GM21360 (cell line): ENCODE measurements at regions not wholly inside any gene's neighbourhood (a gene's known extent, or its start where the extent isn't known, plus 50 kb on each side); places are given as distances from the start of the nearest gene placed in this dataset.
"Not testable (repeated sequence)": the region's sequence is repeated elsewhere in the genome, so short reads cannot be mapped to it uniquely, and the experiment has no call there.

Experiments
- ATAC-seq: cut with Tn5 transposase; IDR thresholded peaks from one replicate; pipeline ENCODE4 v1.9.1; 2021; ENCODE audit warnings: mild to moderate bottlenecking, moderate library complexity; ENCODE audit not compliant: unreplicated experiment

DNA sequence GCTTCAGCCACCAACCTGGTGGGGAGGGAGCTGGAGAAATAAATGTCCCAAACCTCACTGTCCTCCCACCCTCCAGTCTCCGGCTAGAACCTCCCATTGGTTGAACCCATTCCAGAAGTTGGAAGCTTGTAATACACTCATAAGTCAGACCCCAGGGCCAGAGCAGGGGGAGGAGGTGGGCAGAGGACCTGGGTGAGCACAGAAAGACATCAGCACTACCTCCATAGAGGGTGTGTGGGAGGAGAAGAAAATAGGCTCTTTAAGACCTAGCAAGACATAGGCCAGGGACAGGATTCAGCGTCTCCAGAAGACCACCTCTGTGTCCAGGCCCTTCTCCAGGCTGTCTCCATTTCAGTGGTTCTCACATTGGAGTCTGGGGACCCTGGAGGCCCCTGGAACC, 73.3 kb upstream of the TOP1 start:
- ATAC-seq: no peak

DNA sequence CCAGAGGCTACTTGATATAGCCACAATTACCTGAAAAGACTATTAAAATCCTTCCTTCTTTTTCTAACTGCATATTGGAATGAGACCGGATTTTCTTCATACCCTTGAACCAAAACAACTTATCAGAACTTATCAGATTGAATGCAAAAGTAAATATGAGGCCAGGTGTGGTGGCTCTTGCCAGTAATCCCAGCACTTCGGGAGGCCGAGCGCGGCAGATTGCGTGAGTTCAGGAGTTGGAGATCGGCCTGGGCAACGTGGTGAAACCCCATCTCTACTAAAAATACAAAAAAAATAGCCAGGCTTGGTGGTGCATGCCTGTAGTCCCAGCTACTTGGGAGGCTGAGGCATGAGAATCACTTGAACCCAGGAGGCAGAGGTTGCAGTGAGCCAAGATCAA, 72.8 kb upstream of the TOP1 start:
- ATAC-seq: not testable (repeated sequence)

DNA sequence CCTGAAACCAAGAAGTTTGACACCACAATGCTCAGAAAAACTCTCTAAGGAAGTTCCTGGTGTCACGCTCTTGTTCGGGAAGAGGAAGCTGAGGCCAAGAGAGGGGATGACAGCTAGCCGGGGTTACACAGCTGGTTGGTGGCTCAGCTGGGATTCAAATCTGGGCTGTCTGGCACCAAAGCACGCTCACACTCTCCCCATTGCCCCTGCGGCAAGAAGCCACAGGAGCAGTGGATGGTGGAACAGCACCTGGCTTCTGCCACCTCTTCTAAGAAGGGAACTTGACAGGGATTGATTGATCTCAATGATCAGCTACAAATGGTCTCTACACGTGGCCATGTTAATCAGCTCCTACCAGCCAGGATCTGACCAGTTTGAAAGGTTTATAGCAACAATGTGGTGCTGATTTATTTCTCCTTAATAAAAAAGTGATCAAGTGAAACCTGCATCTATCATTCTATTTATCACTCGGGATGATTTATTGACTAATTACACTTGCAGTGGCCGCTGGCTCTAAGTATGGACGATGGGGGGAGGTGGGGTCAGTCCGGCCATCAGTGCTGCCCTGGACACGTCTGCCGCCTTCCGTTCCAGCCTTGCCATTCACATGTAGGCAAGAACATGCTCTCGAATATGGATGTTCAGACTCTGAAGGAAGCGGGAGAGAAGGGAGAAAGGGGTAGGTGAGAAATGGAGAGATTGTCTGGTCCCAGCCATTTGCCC, 71.9 kb upstream of the TOP1 start:
- no peak for ATAC-seq

- no peak for ATAC-seq
These were observed 71.3 kb upstream of the TOP1 start for GRCh38 chr20:40957265-40957760.

GRCh38 chr20:40958598-40958997, 70.0 kb upstream of the TOP1 start:
- ATAC-seq: no peak

DNA sequence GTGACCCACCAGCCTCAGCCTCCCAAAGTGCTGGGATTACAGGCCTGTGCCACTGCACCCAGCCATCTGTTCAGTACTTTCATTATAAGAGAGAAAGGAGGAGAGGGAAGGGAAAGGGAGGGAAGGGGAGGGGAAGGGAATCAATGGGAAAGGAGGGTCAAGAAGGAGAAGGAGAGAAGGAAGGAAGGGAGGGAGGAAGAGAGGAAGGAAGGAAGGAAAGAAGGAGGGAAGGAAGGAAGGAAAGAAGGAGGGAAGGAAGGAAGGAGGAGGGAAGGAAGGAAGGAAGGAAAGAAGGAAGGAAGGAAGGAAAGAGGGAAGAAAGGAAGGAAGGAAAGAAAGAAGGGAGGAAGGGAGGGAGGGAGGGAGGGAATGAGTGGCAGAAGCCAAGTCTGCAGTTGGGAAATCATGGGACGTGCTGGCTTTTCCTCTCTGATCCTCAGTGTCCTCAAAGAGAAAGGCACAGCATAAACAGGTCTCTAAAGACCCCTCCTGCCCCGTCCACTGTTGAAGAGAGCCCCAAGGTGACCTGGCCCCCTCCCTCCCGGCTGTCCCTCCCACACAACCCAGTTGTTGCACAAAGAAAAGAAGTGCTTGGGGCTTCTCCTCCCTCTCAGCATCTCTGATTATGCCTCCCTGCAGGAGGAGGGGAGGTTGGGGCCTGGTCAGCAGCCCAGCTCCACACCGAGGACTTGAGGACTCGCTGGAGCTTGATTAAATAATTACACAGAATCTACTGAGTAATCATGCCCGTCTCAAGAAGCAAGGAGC, 69.1 kb upstream of the TOP1 start:
- no peak for ATAC-seq

GRCh38 chr20:40960101-40960500, 68.5 kb upstream of the TOP1 start:
- ATAC-seq: no peak

DNA sequence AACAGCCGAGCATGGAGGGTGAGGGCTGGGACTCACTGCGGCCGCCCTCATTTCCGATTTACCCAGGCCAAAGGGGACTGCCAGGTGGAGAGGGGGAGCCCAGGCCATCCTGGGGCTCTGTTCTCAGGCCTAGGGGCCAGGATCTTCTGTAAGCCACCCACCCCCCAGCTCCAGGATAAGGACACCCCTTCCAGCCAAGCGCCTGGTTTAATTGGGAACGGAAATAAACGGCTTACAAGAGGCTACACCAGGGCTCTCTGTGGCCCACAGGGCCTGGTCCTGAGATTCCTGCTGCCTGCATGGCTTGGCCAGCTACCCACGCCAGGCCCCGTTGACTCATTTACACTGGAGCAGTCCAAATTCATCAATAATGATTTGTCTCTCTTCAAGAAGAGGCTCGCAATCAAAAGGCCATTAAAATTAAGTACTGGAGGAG, 68.1 kb upstream of the TOP1 start:
- no peak for ATAC-seq

GRCh38 chr20:40961176-40961575, 67.4 kb upstream of the TOP1 start:
- no peak for ATAC-seq

- no peak for ATAC-seq
These were observed 66.7 kb upstream of the TOP1 start for GRCh38 chr20:40961686-40962640.

- ATAC-seq: no peak
These were observed 65.7 kb upstream of the TOP1 start for GRCh38 chr20:40962733-40963504.

- no peak for ATAC-seq
These were observed 65.1 kb upstream of the TOP1 start for GRCh38 chr20:40963505-40963845.

- no peak for ATAC-seq
These were observed 63.0 kb upstream of the TOP1 start for GRCh38 chr20:40965671-40966070.

GRCh38 chr20:40966103-40966502, 62.5 kb upstream of the TOP1 start:
- ATAC-seq: peak; percentile 64

DNA sequence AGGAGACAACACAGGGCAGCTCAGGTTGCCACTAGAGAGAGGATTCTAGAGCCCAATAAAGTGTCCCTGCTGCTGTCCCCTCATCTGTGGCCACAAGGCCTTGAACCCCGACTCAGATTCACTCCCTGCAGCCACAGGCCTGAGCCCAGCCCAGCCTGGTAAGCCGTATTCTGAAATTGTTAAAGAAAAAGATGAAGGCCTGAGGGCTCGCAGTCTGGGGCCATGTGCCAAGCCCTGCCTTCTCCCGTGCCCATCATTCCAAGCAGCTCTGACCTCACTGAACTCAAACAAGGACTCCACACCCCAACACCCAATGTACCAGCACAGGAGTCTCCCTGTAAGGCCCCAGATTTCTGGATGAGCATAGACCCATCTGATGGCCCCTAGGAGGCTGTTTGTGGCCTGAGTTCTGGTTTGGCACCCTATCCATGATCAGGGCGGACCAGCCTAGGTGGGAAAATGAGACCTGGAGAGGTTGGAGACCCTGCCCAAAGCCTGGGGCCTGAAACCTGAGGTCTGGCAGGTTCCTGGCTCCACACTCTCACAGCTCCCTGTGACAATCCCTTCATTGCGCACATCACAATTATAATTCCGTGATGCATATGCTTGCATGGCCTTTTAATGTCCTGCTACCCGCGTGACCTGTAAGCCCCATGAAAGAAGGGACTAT, 62.0 kb upstream of the TOP1 start:
- ATAC-seq: no peak

DNA sequence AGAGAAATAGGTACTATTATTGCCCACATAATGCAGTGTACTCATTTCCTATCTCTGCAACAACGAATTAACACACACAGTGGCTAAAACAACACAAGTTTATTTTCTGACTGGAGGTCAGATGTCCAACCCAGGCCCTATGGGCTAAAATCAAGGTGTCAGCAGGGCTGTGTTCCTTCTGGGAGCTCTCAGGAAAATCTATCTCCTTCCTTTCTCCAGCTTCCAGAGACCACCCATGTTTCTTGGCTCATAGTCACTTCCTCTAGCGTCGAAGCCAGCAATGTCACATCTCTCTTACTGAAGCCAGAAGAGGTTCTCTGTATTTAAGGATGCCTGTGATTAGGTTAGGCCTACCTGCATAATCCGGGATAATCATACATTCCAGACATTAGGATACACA, 60.9 kb upstream of the TOP1 start:
- ATAC-seq: no peak

GRCh38 chr20:40968816-40969562, 59.6 kb upstream of the TOP1 start:
- ATAC-seq: not testable (repeated sequence)

- no peak for ATAC-seq
These were observed 58.4 kb upstream of the TOP1 start for GRCh38 chr20:40970218-40970617.

- ATAC-seq: no peak
These were observed 51.4 kb upstream of the TOP1 start for GRCh38 chr20:40977218-40977617.
